ENCODE measurements at regions not wholly inside any gene's neighbourhood (a gene's known extent, or its start where the extent isn't known, plus 50 kb on each side); places are given as distances from the start of the nearest gene placed in this dataset.

DNA sequence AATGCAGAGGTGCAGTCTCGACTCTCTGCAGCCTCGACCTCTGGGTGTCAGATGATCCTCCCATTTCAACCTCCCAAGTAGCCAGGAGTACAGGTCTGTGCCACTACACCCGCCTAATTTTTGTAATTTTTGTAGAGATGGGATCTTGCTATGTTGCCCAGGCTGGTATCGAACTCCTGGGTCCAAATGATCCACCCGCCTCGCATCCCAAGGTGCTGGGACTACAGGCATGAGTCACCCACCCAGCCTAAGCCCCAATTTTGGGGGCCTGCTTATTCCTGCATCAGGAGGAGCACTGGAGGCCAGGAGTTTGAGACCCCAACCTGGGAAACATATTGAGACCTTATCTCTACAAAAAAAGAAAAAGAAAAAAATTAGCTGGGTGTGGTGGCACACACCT, 80.1 kb upstream of the ADGRE5 start:
- TF ChIP-seq SP4 (IDR thresholded peaks at IDR 0.05; ENCODE audit: low read length) (no peak), EZH2 (IDR thresholded peaks at IDR 0.05; ENCODE audit: low read depth, low read length, severe bottlenecking) (no peak), CREB1 (IDR thresholded peaks at IDR 0.05) (no peak)
- TF ChIP-seq, protein P1, sequence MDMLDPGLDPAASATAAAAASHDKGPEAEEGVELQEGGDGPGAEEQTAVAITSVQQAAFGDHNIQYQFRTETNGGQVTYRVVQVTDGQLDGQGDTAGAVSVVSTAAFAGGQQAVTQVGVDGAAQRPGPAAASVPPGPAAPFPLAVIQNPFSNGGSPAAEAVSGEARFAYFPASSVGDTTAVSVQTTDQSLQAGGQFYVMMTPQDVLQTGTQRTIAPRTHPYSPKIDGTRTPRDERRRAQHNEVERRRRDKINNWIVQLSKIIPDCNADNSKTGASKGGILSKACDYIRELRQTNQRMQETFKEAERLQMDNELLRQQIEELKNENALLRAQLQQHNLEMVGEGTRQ (IDR thresholded peaks at IDR 0.05; ENCODE audit: low read length): no peak
- TF ChIP-seq, protein P2, sequence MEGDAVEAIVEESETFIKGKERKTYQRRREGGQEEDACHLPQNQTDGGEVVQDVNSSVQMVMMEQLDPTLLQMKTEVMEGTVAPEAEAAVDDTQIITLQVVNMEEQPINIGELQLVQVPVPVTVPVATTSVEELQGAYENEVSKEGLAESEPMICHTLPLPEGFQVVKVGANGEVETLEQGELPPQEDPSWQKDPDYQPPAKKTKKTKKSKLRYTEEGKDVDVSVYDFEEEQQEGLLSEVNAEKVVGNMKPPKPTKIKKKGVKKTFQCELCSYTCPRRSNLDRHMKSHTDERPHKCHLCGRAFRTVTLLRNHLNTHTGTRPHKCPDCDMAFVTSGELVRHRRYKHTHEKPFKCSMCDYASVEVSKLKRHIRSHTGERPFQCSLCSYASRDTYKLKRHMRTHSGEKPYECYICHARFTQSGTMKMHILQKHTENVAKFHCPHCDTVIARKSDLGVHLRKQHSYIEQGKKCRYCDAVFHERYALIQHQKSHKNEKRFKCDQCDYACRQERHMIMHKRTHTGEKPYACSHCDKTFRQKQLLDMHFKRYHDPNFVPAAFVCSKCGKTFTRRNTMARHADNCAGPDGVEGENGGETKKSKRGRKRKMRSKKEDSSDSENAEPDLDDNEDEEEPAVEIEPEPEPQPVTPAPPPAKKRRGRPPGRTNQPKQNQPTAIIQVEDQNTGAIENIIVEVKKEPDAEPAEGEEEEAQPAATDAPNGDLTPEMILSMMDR (IDR thresholded peaks at IDR 0.05; ENCODE audit: control extremely low read depth in 1 of 3, insufficient read depth in 1 of 3, low read depth in 1 of 3, low read length in 3 of 3): no peak

All from H1 (cell line).